Large intestine (tissue), 3 donors: ENCODE measurements at regions not wholly inside any gene's neighbourhood (a gene's known extent, or its start where the extent isn't known, plus 50 kb on each side); places are given as distances from the start of the nearest gene placed in this dataset.
"Not testable (repeated sequence)": the region's sequence is repeated elsewhere in the genome, so short reads cannot be mapped to it uniquely, and the experiment has no call there.

Source experiments
- DNase-seq, 2 donors: peaks; one replicate each; pipeline versions ENCODE4 v3.0.0 to v3.0.0-alpha.2; 2013
- H3K27ac ChIP-seq: one replicate; pipeline ENCODE4 v1.5.1; 2013; ENCODE audit warnings: low read length
- H3K27me3 ChIP-seq: 2 replicates; pipeline ENCODE4 v1.6.1; 2013; ENCODE audit warnings: low read length; ENCODE audit not compliant: control insufficient read depth, insufficient read depth
- H3K36me3 ChIP-seq: 2 replicates; pipeline ENCODE4 v1.6.1; 2013; ENCODE audit warnings: low read length; ENCODE audit not compliant: control insufficient read depth, insufficient read depth
- H3K4me1 ChIP-seq: one replicate; pipeline ENCODE4 v1.6.1; 2013; ENCODE audit warnings: low read length; ENCODE audit not compliant: control insufficient read depth, insufficient read depth
- H3K4me3 ChIP-seq: one replicate; pipeline ENCODE4 v1.5.1; 2013; ENCODE audit warnings: low read length
- H3K9me3 ChIP-seq: one replicate; pipeline ENCODE4 v1.6.1; 2013; ENCODE audit warnings: mild to moderate bottlenecking, low read depth, low read length, moderate library complexity; ENCODE audit not compliant: control insufficient read depth
- WGBS: methylation state at CpG from one replicate; pipeline ENCODE4 v1.1.5; 2013; ENCODE audit warnings: low lambda C conversion rate; ENCODE audit not compliant: insufficient coverage; 5-methylcytosine and 5-hydroxymethylcytosine counted together

DNA sequence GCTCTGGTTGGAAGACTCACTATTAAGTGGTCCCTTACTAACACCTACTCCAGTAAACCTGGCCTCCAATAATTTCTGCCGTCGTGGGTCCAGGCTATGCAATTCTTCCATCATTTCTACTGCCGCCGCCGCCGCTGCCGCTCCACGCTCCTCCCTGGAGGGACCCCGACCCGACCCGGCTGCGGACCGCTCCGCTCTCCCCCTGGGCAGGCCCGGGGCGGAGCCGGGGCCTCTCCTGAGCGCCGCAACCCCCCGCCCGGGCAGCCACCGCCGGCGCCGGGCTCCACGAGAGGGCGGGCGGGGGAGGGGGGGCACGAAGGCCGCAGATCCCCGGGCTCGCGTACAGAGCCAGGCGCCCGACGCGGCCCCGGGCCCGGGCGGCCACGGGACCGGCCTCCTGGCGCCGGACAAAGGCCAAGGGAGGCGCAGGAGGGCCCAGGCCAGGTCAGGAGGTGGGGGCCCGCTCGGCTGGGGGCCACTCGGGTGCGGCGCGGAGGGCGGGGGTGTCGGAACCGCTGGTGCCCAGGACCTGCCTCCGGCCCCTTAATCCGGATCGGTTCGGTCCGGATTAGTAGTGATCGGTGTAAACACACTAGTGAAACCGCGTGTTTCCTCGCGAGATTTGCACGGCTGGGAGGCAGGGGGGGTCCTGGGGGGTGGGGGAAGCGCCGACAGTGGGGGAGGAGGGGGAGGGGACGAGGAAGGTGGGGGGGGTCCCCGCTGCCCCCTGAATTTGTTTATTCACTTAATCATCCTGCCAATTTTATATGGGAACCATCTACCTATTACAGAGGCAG, 215.1 kb upstream of the CCL2 start:
- H3K9me3 ChIP-seq, H3K36me3 ChIP-seq: not testable (repeated sequence)
- WGBS: no CpG with 5 or more reads among the region's 69 CpGs

DNA sequence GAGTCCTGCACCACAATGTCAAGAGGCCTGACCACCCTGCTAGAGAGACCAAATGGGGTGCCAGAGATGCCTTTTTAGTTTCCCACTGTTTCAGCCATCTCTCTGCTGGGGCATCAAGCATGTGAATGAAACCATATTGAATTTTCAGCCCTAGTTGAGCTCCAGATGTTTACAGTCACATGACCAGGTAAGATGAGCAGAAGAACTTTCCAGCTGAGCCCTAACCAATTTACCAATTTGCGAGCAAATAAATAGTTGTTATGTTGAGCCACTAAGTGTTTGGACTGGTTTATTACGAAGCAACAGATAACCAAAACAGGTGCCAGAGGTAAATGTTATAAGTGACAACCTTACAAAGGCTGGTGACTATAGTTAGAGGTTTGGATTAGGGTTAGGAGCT, 209.1 kb upstream of the CCL2 start:
- H3K36me3 ChIP-seq: no peaks in the 10 kb centered on the region
- H3K27me3 ChIP-seq: no peaks in the 10 kb centered on the region
- no peak overlapping the region for H3K27ac ChIP-seq
- H3K9me3 ChIP-seq: no peaks in the 10 kb centered on the region
- H3K4me1 ChIP-seq: no peaks in the 10 kb centered on the region
- H3K4me3 ChIP-seq: no peak overlapping the region
- 100% methylated on average over 1 of the region's 2 CpGs for WGBS
- DNase-seq: no peak

More for the DNA sequence above, 215.1 kb upstream of the CCL2 start:
- not testable (repeated sequence) for H3K27ac ChIP-seq, H3K4me1 ChIP-seq, H3K27me3 ChIP-seq, H3K4me3 ChIP-seq
- peak in 1 of 2 donors; percentile 4 for DNase-seq

DNA sequence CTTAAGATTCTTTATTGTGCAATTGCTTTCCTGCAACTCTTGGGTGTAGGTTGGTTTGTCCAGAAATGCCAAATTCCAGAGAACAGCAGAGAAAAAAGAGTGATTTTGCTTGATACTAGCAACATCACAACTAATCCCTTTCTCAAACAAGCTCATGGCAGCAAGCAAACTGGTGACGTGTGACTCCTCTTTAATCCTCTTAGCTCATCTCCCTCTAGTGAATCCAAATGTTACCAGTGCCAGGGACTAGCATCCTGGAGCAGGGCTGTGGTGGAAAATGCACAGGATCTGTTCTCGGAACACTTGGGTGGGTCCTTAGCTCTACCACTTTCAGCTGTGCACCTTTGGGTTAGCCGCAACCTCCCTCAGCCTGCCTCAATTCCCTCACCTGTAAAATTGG, 204.0 kb upstream of the CCL2 start:
- H3K27ac ChIP-seq: no peak overlapping the region
- no peak for DNase-seq
- no peaks in the 10 kb centered on the region for H3K9me3 ChIP-seq

GRCh38 chr17:34054495-34054894, 200.6 kb upstream of the CCL2 start:
- no CpG with 5 or more reads among the region's 1 CpG for WGBS
- DNase-seq: no peak
- no peaks in the 10 kb centered on the region for H3K9me3 ChIP-seq

More for the DNA sequence above, 204.0 kb upstream of the CCL2 start:
- no CpG with 5 or more reads among the region's 3 CpGs for WGBS
- no peaks in the 10 kb centered on the region for H3K27me3 ChIP-seq
- H3K4me3 ChIP-seq: no peak overlapping the region
- no peaks in the 10 kb centered on the region for H3K4me1 ChIP-seq
- no peaks in the 10 kb centered on the region for H3K36me3 ChIP-seq

DNA sequence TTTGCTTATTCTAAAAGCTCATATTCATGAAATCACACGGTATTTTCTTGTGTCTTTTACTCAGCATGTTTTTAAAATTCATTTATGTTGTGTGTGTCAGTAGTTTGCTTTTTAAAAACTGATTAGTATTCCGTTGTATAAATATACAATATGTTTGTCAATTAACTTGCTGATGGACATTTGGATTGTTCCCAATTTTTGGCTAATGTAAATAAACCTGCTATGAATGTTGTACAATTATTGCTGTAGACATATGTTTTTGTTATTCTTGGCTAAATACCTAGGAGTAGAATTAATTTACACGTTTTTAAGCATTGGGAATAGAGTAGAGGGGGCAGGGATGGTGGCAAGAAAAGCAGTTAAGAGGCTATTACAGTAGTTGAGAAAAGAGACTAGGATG, 199.5 kb upstream of the CCL2 start:
- no peaks in the 10 kb centered on the region for H3K27me3 ChIP-seq
- no peaks in the 10 kb centered on the region for H3K4me1 ChIP-seq
- 72% methylated on average over 2 of the region's 3 CpGs for WGBS
- DNase-seq: no peak
- H3K9me3 ChIP-seq: no peaks in the 10 kb centered on the region
- no peak overlapping the region for H3K4me3 ChIP-seq
- H3K36me3 ChIP-seq: no peaks in the 10 kb centered on the region
- no peak overlapping the region for H3K27ac ChIP-seq

More at GRCh38 chr17:34054495-34054894, 200.6 kb upstream of the CCL2 start:
- Histone ChIP-seq H3K36me3 (no peaks in the 10 kb centered on the region), H3K4me1 (no peaks in the 10 kb centered on the region), H3K27ac (no peak overlapping the region), H3K4me3 (no peak overlapping the region), H3K27me3 (no peaks in the 10 kb centered on the region)

DNA sequence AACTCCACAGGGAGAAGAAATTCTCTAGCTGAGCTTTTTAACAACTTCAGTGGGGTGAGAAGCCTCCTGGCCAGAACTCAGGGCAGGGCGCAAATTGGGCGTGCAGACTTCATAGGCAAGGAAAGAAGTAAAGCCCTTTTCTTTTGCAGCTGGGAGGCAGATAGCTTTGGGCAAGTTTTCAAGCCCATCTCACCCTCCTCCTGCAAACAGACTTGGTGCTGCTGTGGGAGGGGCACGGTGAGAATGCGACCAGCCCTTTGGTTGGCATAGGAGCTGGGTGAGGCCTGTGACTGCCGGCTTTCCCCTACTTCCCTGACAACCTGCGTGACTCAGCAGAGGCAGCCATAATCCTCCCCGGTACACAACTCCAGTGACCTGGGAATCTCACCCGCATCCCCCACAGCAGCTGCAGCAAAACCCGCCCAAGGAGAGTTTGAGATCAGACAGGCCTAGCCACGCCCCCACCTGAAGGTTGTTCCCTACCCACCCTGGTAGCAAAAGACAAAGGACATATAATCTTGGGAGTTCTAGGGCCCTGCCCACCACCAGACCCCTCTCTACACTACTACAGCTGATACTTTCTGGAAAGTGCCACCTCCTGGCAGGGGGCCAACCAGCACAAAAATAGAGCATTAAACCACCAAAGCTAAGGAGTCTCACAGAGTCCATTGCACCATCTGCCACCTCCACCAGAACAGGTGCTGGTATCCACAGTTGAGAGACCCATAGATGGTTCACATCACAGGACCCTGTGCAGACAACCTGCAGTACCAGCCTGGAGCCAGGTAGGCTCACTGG, 195.5 kb upstream of the CCL2 start:
- H3K27me3 ChIP-seq: no peaks in the 10 kb centered on the region
- H3K4me3 ChIP-seq: no peak overlapping the region
- H3K27ac ChIP-seq: no peak overlapping the region
- no peak for DNase-seq
- WGBS: no CpG with 5 or more reads among the region's 10 CpGs
- H3K4me1 ChIP-seq: no peaks in the 10 kb centered on the region
- H3K36me3 ChIP-seq: no peaks in the 10 kb centered on the region
- no peaks in the 10 kb centered on the region for H3K9me3 ChIP-seq

DNA sequence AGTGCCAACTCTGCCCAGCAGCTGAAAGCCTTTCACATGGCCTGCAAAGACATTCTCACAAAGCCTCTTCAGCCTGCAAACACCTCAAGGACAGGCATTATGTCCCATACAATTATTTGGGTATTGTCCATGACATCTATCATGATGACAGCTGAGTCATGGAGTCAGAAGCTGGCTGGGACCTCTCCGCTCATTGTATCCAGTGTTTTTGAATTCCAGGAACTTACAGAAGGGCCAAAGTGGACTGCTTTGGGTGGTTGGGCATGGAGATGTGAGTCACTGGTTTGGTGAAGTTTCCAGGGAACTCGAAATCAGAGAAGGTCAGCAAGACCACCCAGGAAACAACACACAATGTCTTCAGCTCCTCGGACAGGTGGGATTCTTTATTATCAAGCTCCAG, 188.6 kb upstream of the CCL2 start:
- no peak overlapping the region for H3K27ac ChIP-seq
- no CpG with 5 or more reads among the region's 3 CpGs for WGBS

GRCh38 chr17:34067011-34067410, 188.1 kb upstream of the CCL2 start:
- H3K9me3 ChIP-seq: no peaks in the 10 kb centered on the region
- no peak overlapping the region for H3K27ac ChIP-seq
- no peak overlapping the region for H3K4me3 ChIP-seq
- no peak for DNase-seq
- no CpG with 5 or more reads among the region's 2 CpGs for WGBS
- H3K4me1 ChIP-seq: no peaks in the 10 kb centered on the region
- H3K27me3 ChIP-seq: no peaks in the 10 kb centered on the region
- H3K36me3 ChIP-seq: no peaks in the 10 kb centered on the region

More for the DNA sequence above, 188.6 kb upstream of the CCL2 start:
- Histone ChIP-seq H3K4me3 (no peak overlapping the region), H3K36me3 (no peaks in the 10 kb centered on the region), H3K9me3 (no peaks in the 10 kb centered on the region), H3K27me3 (no peaks in the 10 kb centered on the region), H3K4me1 (no peaks in the 10 kb centered on the region)
- DNase-seq: no peak

- DNase-seq: no peak
- no peaks in the 10 kb centered on the region for H3K9me3 ChIP-seq
- no peak overlapping the region for H3K4me3 ChIP-seq
- H3K36me3 ChIP-seq: no peaks in the 10 kb centered on the region
- no CpG with 5 or more reads among the region's 1 CpG for WGBS
- H3K27ac ChIP-seq: no peak overlapping the region
- no peaks in the 10 kb centered on the region for H3K4me1 ChIP-seq
- H3K27me3 ChIP-seq: no peaks in the 10 kb centered on the region
Measured at GRCh38 chr17:34068571-34068970, 186.5 kb upstream of the CCL2 start.

GRCh38 chr17:34070712-34071111, 184.4 kb upstream of the CCL2 start:
- WGBS: no CpG with 5 or more reads among the region's 4 CpGs
- Histone ChIP-seq H3K4me3 (no peak overlapping the region), H3K27ac (no peak overlapping the region), H3K4me1 (no peaks in the 10 kb centered on the region), H3K27me3 (no peaks in the 10 kb centered on the region), H3K36me3 (no peaks in the 10 kb centered on the region), H3K9me3 (no peaks in the 10 kb centered on the region)
- DNase-seq: no peak
